PC-3 (cell line): ENCODE measurements at regions not wholly inside any gene's neighbourhood (a gene's known extent, or its start where the extent isn't known, plus 50 kb on each side); places are given as distances from the start of the nearest gene placed in this dataset.

Experiments used
- CTCF ChIP-seq: fragments of 300-600 bp; sonication (generic); conservative IDR thresholded peaks from 2 replicates; pipeline ENCODE4 v1.5.1; 2017; ENCODE audit warnings: antibody characterized with exemption, low read depth, mild to moderate bottlenecking, low read length
- EZH2 ChIP-seq: fragments of 300-600 bp; sonication (generic); IDR thresholded peaks from one replicate; pipeline ENCODE4 v1.6.1; 2017; ENCODE audit warnings: antibody characterized with exemption, mild to moderate bottlenecking, low read length; ENCODE audit not compliant: unreplicated experiment
- EZH2phosphoT487 ChIP-seq: fragments of 300-600 bp; sonication (generic); IDR thresholded peaks from 2 replicates; pipeline ENCODE4 v1.6.1; 2018; ENCODE audit warnings: mild to moderate bottlenecking, antibody characterized with exemption, low read length, borderline replicate concordance

GRCh38 chr6:82691997-82692396 is 328.4 kb downstream of the TPBG start:
- TF ChIP-seq CTCF (no peak), EZH2phosphoT487 (no peak), EZH2 (no peak)
